ENCODE measurements at regions not wholly inside any gene's neighbourhood (a gene's known extent, or its start where the extent isn't known, plus 50 kb on each side); places are given as distances from the start of the nearest gene placed in this dataset.

DNA sequence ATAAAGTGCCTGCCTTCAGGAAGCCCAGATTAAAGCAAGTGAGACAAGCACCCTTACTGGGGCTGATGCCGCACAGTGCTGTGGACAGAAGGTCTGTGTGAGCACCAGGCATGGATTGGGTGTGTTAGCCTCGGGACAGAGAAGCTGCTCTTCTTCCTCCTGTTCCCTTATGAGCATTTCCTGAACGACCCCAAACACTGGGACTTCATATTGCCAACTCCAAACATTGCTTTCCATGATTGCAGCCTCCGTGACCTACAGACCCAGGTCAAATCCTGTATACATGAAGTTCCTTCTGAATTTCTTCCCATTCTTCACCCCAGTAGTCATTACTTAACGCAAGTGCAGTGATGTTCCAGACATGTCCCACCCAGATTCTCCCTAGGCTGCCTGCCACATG, 129.8 kb upstream of the ALKAL2 start:
- TF ChIP-seq EHMT2 (IDR thresholded peaks at IDR 0.05; ENCODE audit: borderline replicate concordance, low read depth, low read length) (no peak), POLR2AphosphoS5 (IDR thresholded peaks at IDR 0.05; ENCODE audit: low read depth, low read length) (no peak), PATZ1 (CRISPR knock-in tag; IDR thresholded peaks at IDR 0.05) (no peak), ZIK1 (CRISPR knock-in tag; IDR thresholded peaks at IDR 0.05; ENCODE audit: borderline replicate concordance, low read depth) (no peak), CREB1 (IDR thresholded peaks at IDR 0.05) (no peak), CREB1 (CRISPR knock-in tag; IDR thresholded peaks at IDR 0.05) (no peak), RAD21 (CRISPR knock-in tag; IDR thresholded peaks at IDR 0.05) (no peak), ZSCAN21 (CRISPR knock-in tag; IDR thresholded peaks at IDR 0.05; ENCODE audit: borderline replicate concordance) (no peak), ZNF160 (CRISPR knock-in tag; IDR thresholded peaks at IDR 0.05) (no peak), HDAC2 (CRISPR knock-in tag; IDR thresholded peaks at IDR 0.05) (no peak), TOE1 (CRISPR knock-in tag; IDR thresholded peaks at IDR 0.05) (no peak), ASH2L (IDR thresholded peaks at IDR 0.05; ENCODE audit: insufficient read length, low read depth, low read length) (no peak)
- TF ChIP-seq, protein P1, sequence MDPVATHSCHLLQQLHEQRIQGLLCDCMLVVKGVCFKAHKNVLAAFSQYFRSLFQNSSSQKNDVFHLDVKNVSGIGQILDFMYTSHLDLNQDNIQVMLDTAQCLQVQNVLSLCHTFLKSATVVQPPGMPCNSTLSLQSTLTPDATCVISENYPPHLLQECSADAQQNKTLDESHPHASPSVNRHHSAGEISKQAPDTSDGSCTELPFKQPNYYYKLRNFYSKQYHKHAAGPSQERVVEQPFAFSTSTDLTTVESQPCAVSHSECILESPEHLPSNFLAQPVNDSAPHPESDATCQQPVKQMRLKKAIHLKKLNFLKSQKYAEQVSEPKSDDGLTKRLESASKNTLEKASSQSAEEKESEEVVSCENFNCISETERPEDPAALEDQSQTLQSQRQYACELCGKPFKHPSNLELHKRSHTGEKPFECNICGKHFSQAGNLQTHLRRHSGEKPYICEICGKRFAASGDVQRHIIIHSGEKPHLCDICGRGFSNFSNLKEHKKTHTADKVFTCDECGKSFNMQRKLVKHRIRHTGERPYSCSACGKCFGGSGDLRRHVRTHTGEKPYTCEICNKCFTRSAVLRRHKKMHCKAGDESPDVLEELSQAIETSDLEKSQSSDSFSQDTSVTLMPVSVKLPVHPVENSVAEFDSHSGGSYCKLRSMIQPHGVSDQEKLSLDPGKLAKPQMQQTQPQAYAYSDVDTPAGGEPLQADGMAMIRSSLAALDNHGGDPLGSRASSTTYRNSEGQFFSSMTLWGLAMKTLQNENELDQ (CRISPR knock-in tag; IDR thresholded peaks at IDR 0.05; ENCODE audit: borderline replicate concordance), result no peak

Measured in HepG2 (cell line).